GM06990 (cell line): ENCODE measurements at regions not wholly inside any gene's neighbourhood (a gene's known extent, or its start where the extent isn't known, plus 50 kb on each side); places are given as distances from the start of the nearest gene placed in this dataset.

Experiments
- DNase-seq: peaks from one replicate; pipeline ENCODE4 v3.0.0-alpha.2; 2011; ENCODE audit not compliant: insufficient read length; ENCODE audit errors: extremely low read depth
- H3K27me3 ChIP-seq: replicated peaks from 2 replicates; pipeline ENCODE4 v1.6.0; 2011; ENCODE audit warnings: low read length; ENCODE audit not compliant: control insufficient read depth, insufficient read depth
- H3K36me3 ChIP-seq: 2 replicates; pipeline ENCODE4 v1.5.1; 2011; ENCODE audit warnings: low read length; ENCODE audit not compliant: control insufficient read depth, insufficient read depth
- H3K4me3 ChIP-seq: replicated peaks from 2 replicates; pipeline ENCODE4 v1.5.1; 2011; ENCODE audit warnings: low read depth, mild to moderate bottlenecking, control low read depth, low read length
- CTCF ChIP-seq: IDR thresholded peaks from 2 replicates; pipeline ENCODE4 v1.5.1; 2011; ENCODE audit warnings: low read length, control low read depth, mild to moderate bottlenecking, inconsistent platforms; ENCODE audit not compliant: insufficient read depth, poor library complexity, severe bottlenecking

DNA sequence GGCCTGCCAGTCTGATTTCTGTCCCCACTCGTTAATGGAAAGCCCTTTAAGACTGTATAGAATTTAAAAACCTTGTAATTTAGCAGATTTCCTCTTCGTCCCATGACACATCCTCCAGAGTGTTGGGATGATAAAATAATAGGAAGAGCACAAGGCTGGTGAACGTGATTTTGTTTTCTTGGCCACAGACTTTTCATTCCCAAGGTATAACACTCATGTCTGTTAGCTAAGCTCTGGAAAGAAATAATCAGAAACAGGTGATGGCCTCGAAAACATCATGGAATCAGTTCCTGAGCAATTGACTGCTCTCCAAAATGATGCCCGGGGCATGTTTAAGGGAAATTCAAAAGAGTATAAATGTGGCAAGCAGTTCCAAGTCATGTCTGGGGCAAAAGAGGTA is 337.8 kb upstream of the TCF4 start:
- no peaks in the 10 kb centered on the region for H3K36me3 ChIP-seq
- H3K27me3 ChIP-seq = no peaks in the 10 kb centered on the region
- H3K4me3 ChIP-seq = no peak overlapping the region
- no peak for TF ChIP-seq CTCF
- DNase-seq = no peak

DNA sequence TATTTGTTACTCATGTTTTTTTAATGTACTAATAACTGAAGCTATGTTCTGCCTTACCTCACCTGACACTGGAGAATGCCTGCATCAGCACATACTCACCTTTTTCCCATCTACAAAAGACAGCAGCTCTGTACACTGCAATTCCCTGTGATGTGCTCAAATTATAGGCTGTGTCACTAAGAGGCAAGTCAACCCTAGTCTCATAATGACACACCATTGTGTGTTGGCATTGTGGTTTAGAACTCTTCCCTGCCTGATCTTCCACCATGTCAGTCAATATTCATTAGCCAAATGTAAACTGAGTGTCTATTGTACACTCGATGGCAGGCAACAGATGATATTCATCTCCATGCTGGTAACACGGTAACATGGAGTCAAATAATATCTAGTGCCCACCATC is 332.1 kb upstream of the TCF4 start:
- no peak for TF ChIP-seq CTCF
- Histone ChIP-seq H3K4me3 (no peak overlapping the region), H3K27me3 (no peaks in the 10 kb centered on the region), H3K36me3 (no peaks in the 10 kb centered on the region)
- no peak for DNase-seq

GRCh38 chr18:55918444-55918843 is 330.5 kb upstream of the TCF4 start:
- no peak for TF ChIP-seq CTCF
- no peak for DNase-seq
- H3K36me3 ChIP-seq = no peaks in the 10 kb centered on the region
- H3K4me3 ChIP-seq = no peak overlapping the region
- H3K27me3 ChIP-seq = no peaks in the 10 kb centered on the region

DNA sequence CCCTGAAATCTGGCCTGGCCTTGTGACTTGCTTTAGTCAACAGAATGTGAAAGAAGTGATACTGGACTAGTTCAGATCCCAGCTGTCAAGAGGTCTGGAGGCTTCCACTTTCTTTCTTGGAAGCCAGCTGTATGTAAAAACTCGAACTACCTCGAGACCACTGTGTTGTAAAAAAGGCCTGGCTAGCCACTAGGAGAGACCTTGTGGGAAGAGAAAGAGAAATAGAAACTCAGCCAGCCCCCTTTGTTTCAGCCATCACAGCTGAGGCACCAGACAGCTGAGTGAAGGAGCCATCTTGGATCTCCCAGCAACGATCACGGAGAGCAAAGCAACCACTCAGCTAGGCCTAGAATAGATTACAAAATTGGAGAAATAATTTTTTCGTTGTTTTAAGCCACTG is 324.9 kb upstream of the TCF4 start:
- Histone ChIP-seq H3K36me3 (no peaks in the 10 kb centered on the region), H3K4me3 (no peak overlapping the region), H3K27me3 (no peaks in the 10 kb centered on the region)
- TF ChIP-seq CTCF = no peak
- DNase-seq = no peak

- Histone ChIP-seq H3K27me3 (no peaks in the 10 kb centered on the region), H3K4me3 (no peak overlapping the region), H3K36me3 (no peaks in the 10 kb centered on the region)
- no peak for TF ChIP-seq CTCF
- DNase-seq = no peak
Measured at GRCh38 chr18:55912071-55912470, 324.1 kb upstream of the TCF4 start.

GRCh38 chr18:55910296-55910695 is 322.3 kb upstream of the TCF4 start:
- Histone ChIP-seq H3K4me3 (no peak overlapping the region), H3K27me3 (no peaks in the 10 kb centered on the region), H3K36me3 (no peaks in the 10 kb centered on the region)
- TF ChIP-seq CTCF = no peak
- no peak for DNase-seq
